Lower lobe of right lung (tissue), 2 donors: ENCODE measurements at regions not wholly inside any gene's neighbourhood (a gene's known extent, or its start where the extent isn't known, plus 50 kb on each side); places are given as distances from the start of the nearest gene placed in this dataset.

Source experiments
- ATAC-seq, 2 donors: fragments of 200-7000 bp; cut with Tn5 transposase; one replicate each; pipeline ENCODE4 v1.9.1; 2020 to 2022; ENCODE audit warnings: mild to moderate bottlenecking in 2 of 2, moderate library complexity in 2 of 2
- DNase-seq: peaks from one replicate; pipeline ENCODE4 v3.0.0-alpha.2; 2020
- H3K27ac ChIP-seq: fragments of 200-600 bp; one replicate; pipeline ENCODE4 v1.8.0; 2022
- H3K27me3 ChIP-seq: fragments of 200-600 bp; one replicate; pipeline ENCODE4 v1.8.0; 2022; ENCODE audit warnings: low read depth
- H3K36me3 ChIP-seq: fragments of 200-600 bp; one replicate; pipeline ENCODE4 v1.8.0; 2022; ENCODE audit warnings: mild to moderate bottlenecking
- H3K4me1 ChIP-seq: fragments of 200-600 bp; one replicate; pipeline ENCODE4 v1.8.0; 2022
- H3K4me3 ChIP-seq: fragments of 200-600 bp; one replicate; pipeline ENCODE4 v1.8.0; 2022; ENCODE audit warnings: mild to moderate bottlenecking
- H3K9me3 ChIP-seq: fragments of 200-600 bp; one replicate; pipeline ENCODE4 v1.8.0; 2022
- CTCF ChIP-seq: fragments of 200-600 bp; IDR thresholded peaks from one replicate; pipeline ENCODE4 v1.8.0; 2022; ENCODE audit warnings: antibody characterized with exemption, mild to moderate bottlenecking
- intact Hi-C: fragments of 100-400 bp; cut with DNase I; formaldehyde crosslinking; loops from one replicate; pipeline ENCODE4 v1.11.0; 2022
- donor health status: DM: no; HTN: yes; CAD: no; lungs with severe emphysema.

- TF ChIP-seq CTCF, result no peak
- H3K4me3 ChIP-seq, result no peak overlapping the region
- H3K36me3 ChIP-seq, result no peaks in the 10 kb centered on the region
- intact Hi-C loops, result no loop called here
- no peaks in the 10 kb centered on the region for H3K4me1 ChIP-seq
- H3K9me3 ChIP-seq, result no peaks in the 10 kb centered on the region
- H3K27ac ChIP-seq, result no peak overlapping the region
- ATAC-seq (no peak), DNase-seq (no peak)
- H3K27me3 ChIP-seq, result no peaks in the 10 kb centered on the region
Measured at GRCh38 chr3:81406318-81406717, 355.1 kb downstream of the GBE1 start.

GRCh38 chr3:81395739-81396513, 365.5 kb downstream of the GBE1 start:
- Histone ChIP-seq H3K4me1 (no peaks in the 10 kb centered on the region), H3K27ac (no peak overlapping the region), H3K4me3 (no peak overlapping the region), H3K27me3 (no peaks in the 10 kb centered on the region), H3K9me3 (no peaks in the 10 kb centered on the region), H3K36me3 (no peaks in the 10 kb centered on the region)
- no peak for TF ChIP-seq CTCF
- DNase-seq, result no peak
- ATAC-seq, result no peak
- intact Hi-C loops, result no loop called here

- H3K9me3 ChIP-seq, result no peaks in the 10 kb centered on the region
- DNase-seq, result no peak
- no peak overlapping the region for H3K4me3 ChIP-seq
- ATAC-seq, result no peak
- no peaks in the 10 kb centered on the region for H3K27me3 ChIP-seq
- intact Hi-C loops, result no loop called here
- H3K27ac ChIP-seq, result no peak overlapping the region
- H3K36me3 ChIP-seq, result no peaks in the 10 kb centered on the region
- TF ChIP-seq CTCF, result no peak
- H3K4me1 ChIP-seq, result no peaks in the 10 kb centered on the region
Measured at GRCh38 chr3:81394651-81395524, 366.6 kb downstream of the GBE1 start.

GRCh38 chr3:81393251-81393650, 368.2 kb downstream of the GBE1 start:
- intact Hi-C loops, result no loop called here
- Histone ChIP-seq H3K4me3 (no peak overlapping the region), H3K9me3 (no peaks in the 10 kb centered on the region), H3K36me3 (no peaks in the 10 kb centered on the region), H3K27ac (no peak overlapping the region), H3K4me1 (no peaks in the 10 kb centered on the region), H3K27me3 (no peaks in the 10 kb centered on the region)
- no peak for TF ChIP-seq CTCF
- DNase-seq (no peak), ATAC-seq (no peak)

- intact Hi-C loops, result no loop called here
- H3K27ac ChIP-seq, result no peak overlapping the region
- no peaks in the 10 kb centered on the region for H3K27me3 ChIP-seq
- no peaks in the 10 kb centered on the region for H3K9me3 ChIP-seq
- DNase-seq (no peak), ATAC-seq (no peak)
- H3K36me3 ChIP-seq, result no peaks in the 10 kb centered on the region
- no peak for TF ChIP-seq CTCF
- no peaks in the 10 kb centered on the region for H3K4me1 ChIP-seq
- no peak overlapping the region for H3K4me3 ChIP-seq
Measured at GRCh38 chr3:81390796-81391195, 370.6 kb downstream of the GBE1 start.
